OCI-LY7 (cell line): ENCODE measurements at regions not wholly inside any gene's neighbourhood (a gene's known extent, or its start where the extent isn't known, plus 50 kb on each side); places are given as distances from the start of the nearest gene placed in this dataset.

Source experiments
- CTCF ChIP-seq: fragments of 200-600 bp; sonication (generic); conservative IDR thresholded peaks from 2 replicates; pipeline ENCODE4 v1.5.1; 2014; ENCODE audit warnings: mild to moderate bottlenecking, antibody characterized with exemption, low read length, moderate library complexity, mixed read lengths
- EZH2phosphoT487 ChIP-seq: fragments of 200-600 bp; sonication (generic); IDR thresholded peaks from 2 replicates; pipeline ENCODE4 v1.6.1; 2018; ENCODE audit warnings: low read depth, borderline replicate concordance, mild to moderate bottlenecking, mixed run types, antibody characterized with exemption, low read length, moderate library complexity, mixed read lengths

- no peak for TF ChIP-seq CTCF
- TF ChIP-seq EZH2phosphoT487: no peak
Measured at GRCh38 chrY:18909846-18910245, 136.3 kb upstream of the HSFY2 start.
